Thyroid gland (tissue), 4 donors: ENCODE measurements at regions not wholly inside any gene's neighbourhood (a gene's known extent, or its start where the extent isn't known, plus 50 kb on each side); places are given as distances from the start of the nearest gene placed in this dataset.

ENCODE experiments used
- CTCF ChIP-seq, 6 experiments: fragments of 200-600 bp in 3 of 6; fragments of 450-650 bp in 3 of 6; sonication (generic) in 3 of 6; IDR thresholded peaks; one replicate each; pipeline ENCODE4 v1.5.1; 2016 to 2019; ENCODE audit warnings: antibody characterized with exemption in 6 of 6, mild to moderate bottlenecking in 2 of 6, inconsistent platforms in 1 of 6, moderate library complexity in 1 of 6
- POLR2A ChIP-seq, 2 donors: fragments of 450-650 bp; IDR thresholded peaks; one replicate each; pipeline ENCODE4 v1.6.1; 2017; ENCODE audit warnings: antibody characterized with exemption in 2 of 2, mild to moderate bottlenecking in 2 of 2, moderate library complexity in 1 of 2

GRCh38 chr21:21813934-21814333 is 815.7 kb downstream of the NCAM2 start:
- TF ChIP-seq CTCF (IDR thresholded peaks at IDR 0.05) (no peak), POLR2A (IDR thresholded peaks at IDR 0.05) (no peak)
